ENCODE measurements at regions not wholly inside any gene's neighbourhood (a gene's known extent, or its start where the extent isn't known, plus 50 kb on each side); places are given as distances from the start of the nearest gene placed in this dataset.

GRCh38 chr7:131904760-131905327 is 348.4 kb upstream of the PODXL start:
- 65% methylated on average over 3 of the region's 3 CpGs for WGBS

DNA sequence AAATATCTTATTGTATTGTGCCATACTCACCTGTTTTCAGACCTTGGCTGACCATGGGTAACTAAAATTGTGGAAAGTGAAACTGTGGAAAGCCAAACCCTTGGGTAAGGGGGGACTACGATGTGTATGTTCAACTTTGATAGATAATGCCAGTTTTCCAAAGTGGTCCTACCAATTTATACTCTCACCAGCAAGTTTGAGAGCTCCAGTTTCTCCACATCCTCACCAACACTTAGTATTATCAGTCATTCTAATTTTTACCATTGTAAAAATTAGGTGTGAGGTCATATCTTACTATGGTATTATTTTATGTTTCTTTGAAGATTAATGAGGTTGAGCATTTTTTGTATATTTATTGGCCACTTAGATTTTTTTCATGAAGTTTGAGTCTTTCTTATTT is 346.9 kb upstream of the PODXL start:
- no peaks in the 10 kb centered on the region for H3K9me3 ChIP-seq (ENCODE audit: control insufficient read depth in 2 of 2, insufficient read depth in 1 of 2, low read length in 1 of 2)
- peaks cover 0 to 8% of the 10 kb centered on the region in 2 donors for H3K27me3 ChIP-seq (ENCODE audit: control insufficient read depth in 2 of 2, insufficient read depth in 1 of 2, low read length in 1 of 2)
- H3K4me3 ChIP-seq (ENCODE audit: low read length in 2 of 2) = no peak overlapping the region
- 84% methylated on average over 1 of the region's 1 CpG for WGBS
- H3K27ac ChIP-seq (ENCODE audit: low read depth in 1 of 2, low read length in 1 of 2) = no peak overlapping the region
- H3K4me1 ChIP-seq (ENCODE audit: control insufficient read depth in 2 of 2, insufficient read depth in 2 of 2, low read length in 2 of 2) = no peaks in the 10 kb centered on the region
- no peaks in the 10 kb centered on the region for H3K36me3 ChIP-seq (ENCODE audit: control insufficient read depth in 2 of 2, insufficient read depth in 2 of 2, low read length in 1 of 2)
- DNase-seq (ENCODE audit: low read depth in 6 of 9, low spot score in 9 of 9) = no peak

More at GRCh38 chr7:131904760-131905327, 348.4 kb upstream of the PODXL start:
- Histone ChIP-seq H3K9me3 (ENCODE audit: control insufficient read depth in 2 of 2, insufficient read depth in 1 of 2, low read length in 1 of 2) (no peaks in the 10 kb centered on the region), H3K27me3 (ENCODE audit: control insufficient read depth in 2 of 2, insufficient read depth in 1 of 2, low read length in 1 of 2) (peaks cover 3 to 21% of the 10 kb centered on the region in 2 donors), H3K27ac (ENCODE audit: low read depth in 1 of 2, low read length in 1 of 2) (no peak overlapping the region), H3K4me1 (ENCODE audit: control insufficient read depth in 2 of 2, insufficient read depth in 2 of 2, low read length in 2 of 2) (no peaks in the 10 kb centered on the region), H3K4me3 (ENCODE audit: low read length in 2 of 2) (no peak overlapping the region), H3K36me3 (ENCODE audit: control insufficient read depth in 2 of 2, insufficient read depth in 2 of 2, low read length in 1 of 2) (no peaks in the 10 kb centered on the region)
- DNase-seq (ENCODE audit: low read depth in 6 of 9, low spot score in 9 of 9) = no peak

DNA sequence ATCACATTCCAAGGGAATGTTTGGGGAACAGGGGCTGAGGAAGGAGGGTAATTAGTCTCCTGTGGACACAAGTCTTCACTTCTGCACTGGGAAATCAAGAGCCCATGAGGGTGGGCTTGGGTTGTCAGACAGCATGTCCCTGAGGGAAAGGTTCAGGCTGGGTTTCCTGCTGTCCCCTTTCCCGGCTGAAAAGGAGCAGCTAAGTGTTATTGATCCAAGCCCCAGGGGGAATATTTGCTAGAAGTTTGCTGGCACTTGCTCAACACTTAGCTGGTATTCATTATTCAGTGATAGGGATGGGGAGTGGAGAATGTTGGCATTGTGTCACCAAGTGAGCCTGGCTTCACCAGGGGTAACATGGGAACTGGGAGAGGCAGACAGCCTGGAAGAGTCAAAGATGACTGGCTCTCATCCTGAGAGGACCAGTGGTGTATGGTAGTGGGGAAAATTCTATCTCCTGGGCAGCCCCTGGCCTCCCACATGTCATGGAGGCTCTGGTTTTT is 344.4 kb upstream of the PODXL start:
- no peaks in the 10 kb centered on the region for H3K9me3 ChIP-seq (ENCODE audit: control insufficient read depth in 2 of 2, insufficient read depth in 1 of 2, low read length in 1 of 2)
- H3K27me3 ChIP-seq (ENCODE audit: control insufficient read depth in 2 of 2, insufficient read depth in 1 of 2, low read length in 1 of 2) = no peaks in the 10 kb centered on the region
- H3K4me3 ChIP-seq (ENCODE audit: low read length in 2 of 2) = no peak overlapping the region
- no peak for DNase-seq (ENCODE audit: low read depth in 6 of 9, low spot score in 9 of 9)
- H3K4me1 ChIP-seq (ENCODE audit: control insufficient read depth in 2 of 2, insufficient read depth in 2 of 2, low read length in 2 of 2) = peaks cover 0 to 4% of the 10 kb centered on the region in 2 donors
- WGBS = 83% methylated on average over 1 of the region's 1 CpG
- no peaks in the 10 kb centered on the region for H3K36me3 ChIP-seq (ENCODE audit: control insufficient read depth in 2 of 2, insufficient read depth in 2 of 2, low read length in 1 of 2)
- H3K27ac ChIP-seq (ENCODE audit: low read depth in 1 of 2, low read length in 1 of 2) = no peak overlapping the region

- no peak for DNase-seq (ENCODE audit: low read depth in 6 of 9, low spot score in 9 of 9)
- Histone ChIP-seq H3K4me1 (ENCODE audit: control insufficient read depth in 2 of 2, insufficient read depth in 2 of 2, low read length in 2 of 2) (peaks cover 0 to 4% of the 10 kb centered on the region in 2 donors), H3K36me3 (ENCODE audit: control insufficient read depth in 2 of 2, insufficient read depth in 2 of 2, low read length in 1 of 2) (no peaks in the 10 kb centered on the region), H3K27me3 (ENCODE audit: control insufficient read depth in 2 of 2, insufficient read depth in 1 of 2, low read length in 1 of 2) (no peaks in the 10 kb centered on the region), H3K27ac (ENCODE audit: low read depth in 1 of 2, low read length in 1 of 2) (no peak overlapping the region), H3K4me3 (ENCODE audit: low read length in 2 of 2) (no peak overlapping the region), H3K9me3 (ENCODE audit: control insufficient read depth in 2 of 2, insufficient read depth in 1 of 2, low read length in 1 of 2) (no peaks in the 10 kb centered on the region)
- 81% methylated on average over 4 of the region's 4 CpGs for WGBS
These were observed 343.0 kb upstream of the PODXL start for GRCh38 chr7:131899271-131900030.

GRCh38 chr7:131898418-131898817 is 342.0 kb upstream of the PODXL start:
- Histone ChIP-seq H3K36me3 (ENCODE audit: control insufficient read depth in 2 of 2, insufficient read depth in 2 of 2, low read length in 1 of 2) (no peaks in the 10 kb centered on the region), H3K4me1 (ENCODE audit: control insufficient read depth in 2 of 2, insufficient read depth in 2 of 2, low read length in 2 of 2) (peaks cover 0 to 4% of the 10 kb centered on the region in 2 donors), H3K27me3 (ENCODE audit: control insufficient read depth in 2 of 2, insufficient read depth in 1 of 2, low read length in 1 of 2) (no peaks in the 10 kb centered on the region), H3K27ac (ENCODE audit: low read depth in 1 of 2, low read length in 1 of 2) (no peak overlapping the region), H3K4me3 (ENCODE audit: low read length in 2 of 2) (no peak overlapping the region), H3K9me3 (ENCODE audit: control insufficient read depth in 2 of 2, insufficient read depth in 1 of 2, low read length in 1 of 2) (no peaks in the 10 kb centered on the region)
- 16% methylated on average over 3 of the region's 3 CpGs for WGBS
- no peak for DNase-seq (ENCODE audit: low read depth in 6 of 9, low spot score in 9 of 9)

- 96% methylated on average over 2 of the region's 2 CpGs for WGBS
- no peak overlapping the region for H3K4me3 ChIP-seq (ENCODE audit: low read length in 2 of 2)
These were observed 341.4 kb upstream of the PODXL start for GRCh38 chr7:131897790-131898165.

GRCh38 chr7:131897016-131897789 is 340.8 kb upstream of the PODXL start:
- 84% methylated on average over 6 of the region's 6 CpGs for WGBS
- Histone ChIP-seq H3K36me3 (ENCODE audit: control insufficient read depth in 2 of 2, insufficient read depth in 2 of 2, low read length in 1 of 2) (no peaks in the 10 kb centered on the region), H3K9me3 (ENCODE audit: control insufficient read depth in 2 of 2, insufficient read depth in 1 of 2, low read length in 1 of 2) (no peaks in the 10 kb centered on the region), H3K4me3 (ENCODE audit: low read length in 2 of 2) (no peak overlapping the region), H3K27ac (ENCODE audit: low read depth in 1 of 2, low read length in 1 of 2) (no peak overlapping the region), H3K27me3 (ENCODE audit: control insufficient read depth in 2 of 2, insufficient read depth in 1 of 2, low read length in 1 of 2) (no peaks in the 10 kb centered on the region), H3K4me1 (ENCODE audit: control insufficient read depth in 2 of 2, insufficient read depth in 2 of 2, low read length in 2 of 2) (peaks cover 0 to 4% of the 10 kb centered on the region in 2 donors)
- no peak for DNase-seq (ENCODE audit: low read depth in 6 of 9, low spot score in 9 of 9)

More at GRCh38 chr7:131897790-131898165, 341.4 kb upstream of the PODXL start:
- Histone ChIP-seq H3K36me3 (ENCODE audit: control insufficient read depth in 2 of 2, insufficient read depth in 2 of 2, low read length in 1 of 2) (no peaks in the 10 kb centered on the region), H3K27ac (ENCODE audit: low read depth in 1 of 2, low read length in 1 of 2) (no peak overlapping the region), H3K4me1 (ENCODE audit: control insufficient read depth in 2 of 2, insufficient read depth in 2 of 2, low read length in 2 of 2) (peaks cover 0 to 4% of the 10 kb centered on the region in 2 donors), H3K27me3 (ENCODE audit: control insufficient read depth in 2 of 2, insufficient read depth in 1 of 2, low read length in 1 of 2) (no peaks in the 10 kb centered on the region), H3K9me3 (ENCODE audit: control insufficient read depth in 2 of 2, insufficient read depth in 1 of 2, low read length in 1 of 2) (no peaks in the 10 kb centered on the region)
- DNase-seq (ENCODE audit: low read depth in 6 of 9, low spot score in 9 of 9) = no peak

DNA sequence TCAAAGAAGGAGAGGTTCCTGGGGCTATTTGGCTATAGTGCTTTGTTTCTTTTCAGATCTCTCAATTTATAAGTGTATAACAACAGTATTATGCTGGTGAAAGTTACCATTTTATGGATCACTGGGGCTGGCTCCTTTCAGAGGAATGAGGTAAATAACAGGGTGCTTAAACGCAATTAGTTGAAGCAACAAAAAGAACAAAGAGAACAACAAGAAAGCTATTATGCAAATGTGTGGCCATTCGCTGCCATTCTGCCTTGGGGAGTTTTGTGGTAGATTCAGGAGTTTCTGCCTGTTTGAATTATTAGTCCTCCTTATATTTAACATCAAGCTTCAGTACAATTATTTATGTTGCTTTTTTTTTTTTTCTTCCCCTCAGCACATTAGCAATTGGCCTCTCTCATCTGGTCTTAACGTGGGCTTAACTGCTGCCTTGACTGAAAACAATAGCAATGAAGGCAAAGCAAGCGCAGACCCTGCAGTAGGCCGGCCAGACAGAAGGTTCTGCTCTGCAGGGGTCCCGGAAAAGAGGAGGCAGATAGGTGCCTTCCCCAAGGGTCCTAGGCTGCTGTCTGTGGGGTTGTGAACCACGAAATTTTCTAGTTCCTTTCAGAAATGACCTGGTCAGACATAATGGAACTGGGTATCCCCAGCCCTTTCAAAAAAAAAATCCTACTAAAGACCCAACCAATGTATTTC is 339.9 kb upstream of the PODXL start:
- WGBS = 81% methylated on average over 7 of the region's 7 CpGs
- Histone ChIP-seq H3K4me1 (ENCODE audit: control insufficient read depth in 2 of 2, insufficient read depth in 2 of 2, low read length in 2 of 2) (peaks cover 0 to 4% of the 10 kb centered on the region in 2 donors), H3K27me3 (ENCODE audit: control insufficient read depth in 2 of 2, insufficient read depth in 1 of 2, low read length in 1 of 2) (no peaks in the 10 kb centered on the region), H3K36me3 (ENCODE audit: control insufficient read depth in 2 of 2, insufficient read depth in 2 of 2, low read length in 1 of 2) (no peaks in the 10 kb centered on the region), H3K9me3 (ENCODE audit: control insufficient read depth in 2 of 2, insufficient read depth in 1 of 2, low read length in 1 of 2) (no peaks in the 10 kb centered on the region), H3K27ac (ENCODE audit: low read depth in 1 of 2, low read length in 1 of 2) (no peak overlapping the region), H3K4me3 (ENCODE audit: low read length in 2 of 2) (no peak overlapping the region)
- no peak for DNase-seq (ENCODE audit: low read depth in 6 of 9, low spot score in 9 of 9)
